HG03159 (cell line): ENCODE measurements at regions not wholly inside any gene's neighbourhood (a gene's known extent, or its start where the extent isn't known, plus 50 kb on each side); places are given as distances from the start of the nearest gene placed in this dataset.

Experiments
- ATAC-seq: cut with Tn5 transposase; IDR thresholded peaks from one replicate; pipeline ENCODE4 v1.9.1; 2021; ENCODE audit warnings: mild to moderate bottlenecking, moderate library complexity; ENCODE audit not compliant: unreplicated experiment

- no peak for ATAC-seq
Observed at GRCh38 chr2:117698819-117699218, 115.7 kb upstream of the DDX18 start.

GRCh38 chr2:117700471-117700870, 114.0 kb upstream of the DDX18 start:
- ATAC-seq, result no peak

GRCh38 chr2:117701365-117701764, 113.1 kb upstream of the DDX18 start:
- ATAC-seq, result no peak

- ATAC-seq, result no peak
Observed at GRCh38 chr2:117702098-117702497, 112.4 kb upstream of the DDX18 start.

GRCh38 chr2:117703858-117704257, 110.6 kb upstream of the DDX18 start:
- no peak for ATAC-seq

GRCh38 chr2:117704818-117705217, 109.7 kb upstream of the DDX18 start:
- ATAC-seq, result no peak

- ATAC-seq, result no peak
Observed at GRCh38 chr2:117707874-117708273, 106.6 kb upstream of the DDX18 start.

GRCh38 chr2:117712684-117713083, 101.8 kb upstream of the DDX18 start:
- no peak for ATAC-seq

- no peak for ATAC-seq
Observed at GRCh38 chr2:117714110-117714509, 100.4 kb upstream of the DDX18 start.

GRCh38 chr2:117714745-117715417, 99.6 kb upstream of the DDX18 start:
- ATAC-seq, result no peak

GRCh38 chr2:117716505-117716904, 98.0 kb upstream of the DDX18 start:
- ATAC-seq, result no peak

GRCh38 chr2:117717072-117717471, 97.4 kb upstream of the DDX18 start:
- ATAC-seq, result no peak

GRCh38 chr2:117718048-117718447, 96.4 kb upstream of the DDX18 start:
- no peak for ATAC-seq

- no peak for ATAC-seq
Observed at GRCh38 chr2:117720765-117721164, 93.7 kb upstream of the DDX18 start.

- no peak for ATAC-seq
Observed at GRCh38 chr2:117723483-117723882, 91.0 kb upstream of the DDX18 start.

- no peak for ATAC-seq
Observed at GRCh38 chr2:117723888-117724434, 90.5 kb upstream of the DDX18 start.

- no peak for ATAC-seq
Observed at GRCh38 chr2:117726747-117727146, 87.7 kb upstream of the DDX18 start.

GRCh38 chr2:117737846-117738245, 76.6 kb upstream of the DDX18 start:
- no peak for ATAC-seq

GRCh38 chr2:117738991-117739839, 75.3 kb upstream of the DDX18 start:
- no peak for ATAC-seq

- no peak for ATAC-seq
Observed at GRCh38 chr2:117745537-117745936, 69.0 kb upstream of the DDX18 start.

- ATAC-seq, result no peak
Observed at GRCh38 chr2:117755768-117756167, 58.7 kb upstream of the DDX18 start.

- ATAC-seq, result no peak
Observed at GRCh38 chr2:117760916-117761315, 53.6 kb upstream of the DDX18 start.
